LoVo (cell line): ENCODE measurements at regions not wholly inside any gene's neighbourhood (a gene's known extent, or its start where the extent isn't known, plus 50 kb on each side); places are given as distances from the start of the nearest gene placed in this dataset.

ENCODE experiments used
- DNase-seq: peaks from one replicate; pipeline ENCODE4 v3.0.0-alpha.2; 2016; ENCODE audit warnings: low spot score

GRCh38 chr12:24759155-24759554, 189.7 kb downstream of the BCAT1 start:
- no peak for DNase-seq

GRCh38 chr12:24756479-24757024, 192.3 kb downstream of the BCAT1 start:
- DNase-seq = no peak

- peak; percentile 28 for DNase-seq
Observed at GRCh38 chr12:24754690-24755638, 193.9 kb downstream of the BCAT1 start.

- DNase-seq = no peak
Observed at GRCh38 chr12:24752763-24753462, 196.0 kb downstream of the BCAT1 start.

- no peak for DNase-seq
Observed at GRCh38 chr12:24751181-24751580, 197.7 kb downstream of the BCAT1 start.

- DNase-seq = no peak
Observed at GRCh38 chr12:24750263-24750662, 198.6 kb downstream of the BCAT1 start.

- DNase-seq = no peak
Observed at GRCh38 chr12:24749171-24749570, 199.7 kb downstream of the BCAT1 start.

- DNase-seq = no peak
Observed at GRCh38 chr12:24748326-24748725, 200.6 kb downstream of the BCAT1 start.

GRCh38 chr12:24746864-24747263, 202.0 kb downstream of the BCAT1 start:
- DNase-seq = no peak

- no peak for DNase-seq
Observed at GRCh38 chr12:24746006-24746671, 202.8 kb downstream of the BCAT1 start.

- DNase-seq = no peak
Observed at GRCh38 chr12:24743941-24744793, 204.7 kb downstream of the BCAT1 start.

GRCh38 chr12:24742378-24742777, 206.5 kb downstream of the BCAT1 start:
- no peak for DNase-seq

- no peak for DNase-seq
Observed at GRCh38 chr12:24741216-24741615, 207.7 kb downstream of the BCAT1 start.

GRCh38 chr12:24739106-24739779, 209.7 kb downstream of the BCAT1 start:
- DNase-seq = no peak

- no peak for DNase-seq
Observed at GRCh38 chr12:24738441-24738840, 210.5 kb downstream of the BCAT1 start.

GRCh38 chr12:24731596-24731995, 217.3 kb downstream of the BCAT1 start:
- no peak for DNase-seq

- no peak for DNase-seq
Observed at GRCh38 chr12:24730489-24730896, 218.4 kb downstream of the BCAT1 start.

- no peak for DNase-seq
Observed at GRCh38 chr12:24728826-24729225, 220.1 kb downstream of the BCAT1 start.

- DNase-seq = peak; percentile 15
Observed at GRCh38 chr12:24728366-24728765, 220.5 kb downstream of the BCAT1 start.

- DNase-seq = no peak
Observed at GRCh38 chr12:24725616-24726015, 223.3 kb downstream of the BCAT1 start.

- DNase-seq = no peak
Observed at GRCh38 chr12:24724814-24725213, 224.1 kb downstream of the BCAT1 start.
